ACC112 (cell line): ENCODE measurements at regions not wholly inside any gene's neighbourhood (a gene's known extent, or its start where the extent isn't known, plus 50 kb on each side); places are given as distances from the start of the nearest gene placed in this dataset.
A peak's percentile ranks its signal among the peaks of the same experiment; 100 is the strongest.

Source experiments
- H2AFZ ChIP-seq: fragments of 200-600 bp; sonication (generic); one replicate; pipeline ENCODE4 v1.6.0; 2017; ENCODE audit warnings: antibody characterized with exemption, low read length; ENCODE audit not compliant: unreplicated experiment
- H3K27ac ChIP-seq: fragments of 200-600 bp; sonication (generic); 2 replicates; pipeline ENCODE4 v1.5.1; 2014; ENCODE audit warnings: low read depth, mild to moderate bottlenecking, antibody characterized with exemption, low read length, moderate library complexity
- H3K27me3 ChIP-seq: fragments of 200-600 bp; sonication (generic); 2 replicates; pipeline ENCODE4 v1.6.1; 2014; ENCODE audit warnings: mild to moderate bottlenecking, antibody characterized with exemption, low read length, moderate library complexity, mixed read lengths; ENCODE audit not compliant: insufficient read depth
- H3K36me3 ChIP-seq: fragments of 200-600 bp; sonication (generic); 2 replicates; pipeline ENCODE4 v1.6.1; 2016; ENCODE audit warnings: mild to moderate bottlenecking, antibody characterized with exemption, low read length, moderate library complexity, mixed read lengths; ENCODE audit not compliant: insufficient read depth
- H3K4me1 ChIP-seq: fragments of 200-600 bp; sonication (generic); one replicate; pipeline ENCODE4 v1.6.1; 2016; ENCODE audit warnings: low read length, mixed read lengths; ENCODE audit not compliant: insufficient read depth, unreplicated experiment, control insufficient read depth
- H3K4me3 ChIP-seq: fragments of 200-600 bp; sonication (generic); 2 replicates; pipeline ENCODE4 v1.5.1; 2014; ENCODE audit warnings: mild to moderate bottlenecking, low read depth, low read length
- H3K79me2 ChIP-seq: fragments of 200-600 bp; sonication (generic); one replicate; pipeline ENCODE4 v1.6.0; 2016; ENCODE audit warnings: low read length; ENCODE audit not compliant: control insufficient read depth, unreplicated experiment, insufficient read depth

DNA sequence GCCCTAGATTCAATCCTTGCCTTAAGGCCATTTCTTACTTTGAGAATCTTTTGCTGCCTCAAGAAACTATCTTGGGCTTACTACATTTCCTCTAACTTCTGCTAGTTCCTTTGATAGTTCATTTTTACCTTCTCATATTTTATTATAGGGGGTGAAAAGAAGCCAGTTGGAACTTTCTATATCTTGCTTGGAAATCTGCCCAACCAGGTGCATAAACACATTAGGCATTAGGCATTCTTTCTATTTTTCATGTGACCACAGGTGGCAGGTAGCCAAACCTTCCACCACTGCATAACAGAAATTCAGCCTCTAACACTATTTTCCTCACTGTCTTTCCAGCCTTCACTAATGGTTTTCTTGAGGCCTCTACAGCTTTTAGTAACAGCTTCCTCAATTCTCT lies 300.0 kb upstream of the SP8 start:
- Histone ChIP-seq H3K27ac (no peak overlapping the region), H3K4me3 (no peak overlapping the region), H3K4me1 (no peaks in the 10 kb centered on the region), H3K36me3 (no peaks in the 10 kb centered on the region), H2AFZ (no peak overlapping the region), H3K79me2 (no peaks in the 10 kb centered on the region), H3K27me3 (no peaks in the 10 kb centered on the region)

- no peaks in the 10 kb centered on the region for H3K4me1 ChIP-seq
Observed at GRCh38 chr7:21089653-21090052, 303.0 kb upstream of the SP8 start.

GRCh38 chr7:21092766-21093702 lies 306.3 kb upstream of the SP8 start:
- no peak overlapping the region for H3K27ac ChIP-seq
- no peaks in the 10 kb centered on the region for H3K4me1 ChIP-seq
- no peak overlapping the region for H3K4me3 ChIP-seq

More at GRCh38 chr7:21089653-21090052, 303.0 kb upstream of the SP8 start:
- H3K4me3 ChIP-seq = no peak overlapping the region
- H3K36me3 ChIP-seq = no peaks in the 10 kb centered on the region
- no peak overlapping the region for H2AFZ ChIP-seq
- no peaks in the 10 kb centered on the region for H3K27me3 ChIP-seq
- H3K79me2 ChIP-seq = no peaks in the 10 kb centered on the region
- no peak overlapping the region for H3K27ac ChIP-seq

DNA sequence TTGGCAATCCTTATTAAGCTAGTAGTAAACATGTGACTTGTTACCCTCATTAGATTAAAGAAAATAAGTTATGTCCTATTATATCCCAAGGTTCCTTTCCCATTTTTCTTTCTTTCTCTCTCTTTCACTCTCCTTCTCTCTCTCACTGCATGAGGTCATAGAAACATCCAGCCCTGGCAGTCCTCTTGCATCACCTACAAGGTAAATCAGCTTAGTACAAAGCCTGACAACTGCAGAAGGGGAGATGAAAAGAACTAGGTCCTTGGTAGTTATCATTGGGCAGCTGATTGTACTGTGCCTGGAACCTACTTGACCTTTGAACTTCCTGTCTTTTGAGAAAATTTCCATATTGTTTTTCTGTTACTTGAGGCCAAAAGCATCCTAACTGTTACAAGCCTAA lies 307.9 kb upstream of the SP8 start:
- no peaks in the 10 kb centered on the region for H3K36me3 ChIP-seq
- H3K27ac ChIP-seq = no peak overlapping the region
- H2AFZ ChIP-seq = no peak overlapping the region
- no peaks in the 10 kb centered on the region for H3K4me1 ChIP-seq
- no peaks in the 10 kb centered on the region for H3K27me3 ChIP-seq
- H3K79me2 ChIP-seq = no peaks in the 10 kb centered on the region
- no peak overlapping the region for H3K4me3 ChIP-seq

More at GRCh38 chr7:21092766-21093702, 306.3 kb upstream of the SP8 start:
- Histone ChIP-seq H2AFZ (no peak overlapping the region), H3K79me2 (no peaks in the 10 kb centered on the region), H3K36me3 (no peaks in the 10 kb centered on the region), H3K27me3 (no peaks in the 10 kb centered on the region)

GRCh38 chr7:21099432-21099831 lies 312.7 kb upstream of the SP8 start:
- no peak overlapping the region for H3K27ac ChIP-seq
- H2AFZ ChIP-seq = no peak overlapping the region
- H3K4me3 ChIP-seq = no peak overlapping the region
- H3K79me2 ChIP-seq = no peaks in the 10 kb centered on the region
- no peaks in the 10 kb centered on the region for H3K27me3 ChIP-seq
- H3K4me1 ChIP-seq = peaks cover 3% of the 10 kb centered on the region
- no peaks in the 10 kb centered on the region for H3K36me3 ChIP-seq

DNA sequence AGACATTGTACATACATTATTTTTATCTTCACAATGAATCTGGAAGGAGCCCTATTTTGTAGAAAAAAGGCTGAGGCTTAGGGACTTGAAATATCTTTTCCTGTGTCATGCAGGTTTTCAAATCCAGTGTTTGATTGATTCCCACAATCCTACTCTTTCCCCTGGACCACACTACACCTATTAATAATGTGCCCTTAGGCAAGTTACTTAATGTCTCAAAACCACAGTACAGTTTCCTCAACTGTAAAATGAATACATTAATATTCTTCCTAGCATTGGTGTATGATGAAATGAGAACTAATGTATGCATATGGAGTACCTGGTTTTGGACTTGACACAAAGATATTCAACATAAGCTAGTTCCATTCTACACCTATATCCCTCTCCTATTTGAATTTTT lies 313.3 kb upstream of the SP8 start:
- H3K27ac ChIP-seq = no peak overlapping the region; the same call in 1 of the 2 replicates
- H3K4me3 ChIP-seq = no peak overlapping the region
- no peaks in the 10 kb centered on the region for H3K79me2 ChIP-seq
- H3K27me3 ChIP-seq = no peaks in the 10 kb centered on the region
- H3K36me3 ChIP-seq = no peaks in the 10 kb centered on the region
- H3K4me1 ChIP-seq = peaks cover 3% of the 10 kb centered on the region
- no peak overlapping the region for H2AFZ ChIP-seq

- no peak overlapping the region for H3K27ac ChIP-seq
- H3K4me3 ChIP-seq = no peak overlapping the region
Observed at GRCh38 chr7:21101541-21101940, 314.9 kb upstream of the SP8 start.

GRCh38 chr7:21103426-21104123 lies 316.9 kb upstream of the SP8 start:
- Histone ChIP-seq H3K27ac (no peak overlapping the region), H3K4me1 (peaks cover 3% of the 10 kb centered on the region), H3K27me3 (no peaks in the 10 kb centered on the region), H3K79me2 (no peaks in the 10 kb centered on the region), H3K36me3 (no peaks in the 10 kb centered on the region), H3K4me3 (no peak overlapping the region), H2AFZ (no peak overlapping the region)

More at GRCh38 chr7:21101541-21101940, 314.9 kb upstream of the SP8 start:
- no peaks in the 10 kb centered on the region for H3K79me2 ChIP-seq
- H3K27me3 ChIP-seq = no peaks in the 10 kb centered on the region
- no peak overlapping the region for H2AFZ ChIP-seq
- H3K36me3 ChIP-seq = no peaks in the 10 kb centered on the region
- peaks cover 3% of the 10 kb centered on the region for H3K4me1 ChIP-seq

- Histone ChIP-seq H2AFZ (no peak overlapping the region), H3K4me3 (no peak overlapping the region), H3K27me3 (no peaks in the 10 kb centered on the region), H3K79me2 (no peaks in the 10 kb centered on the region), H3K4me1 (peaks cover 3% of the 10 kb centered on the region), H3K27ac (no peak overlapping the region), H3K36me3 (no peaks in the 10 kb centered on the region)
Observed at GRCh38 chr7:21104124-21104500, 317.4 kb upstream of the SP8 start.

- H3K27me3 ChIP-seq = no peaks in the 10 kb centered on the region
- H3K27ac ChIP-seq = peak overlapping the region; percentile 41
Observed at GRCh38 chr7:21106296-21106732, 319.6 kb upstream of the SP8 start.

More at GRCh38 chr7:21106296-21106732, 319.6 kb upstream of the SP8 start:
- Histone ChIP-seq H3K4me3 (no peak overlapping the region), H3K79me2 (no peaks in the 10 kb centered on the region), H3K4me1 (no peaks in the 10 kb centered on the region), H2AFZ (no peak overlapping the region), H3K36me3 (no peaks in the 10 kb centered on the region)
